Activated CD4-positive, alpha-beta T cell treated with anti-CD3 and anti-CD28 coated beads, Interleukin-2, amount 10 ng/mL, durations not matched to agents 7 days and 5 days (primary cell): ENCODE measurements at regions not wholly inside any gene's neighbourhood (a gene's known extent, or its start where the extent isn't known, plus 50 kb on each side); places are given as distances from the start of the nearest gene placed in this dataset.

Experiments used
- CTCF ChIA-PET: fragments of 350-600 bp; sonication (Branson Sonifier 250); formaldehyde crosslinking; loops from one replicate; lab custom pipeline; 2021; ENCODE audit warnings: antibody characterized with exemption; lab: Charles Lee
- POLR2A ChIA-PET: fragments of 350-600 bp; sonication (Branson Sonifier 250); formaldehyde crosslinking; loops from one replicate; lab custom pipeline; 2021; ENCODE audit warnings: antibody characterized with exemption; lab: Charles Lee
- DNase-seq: peaks from one replicate; pipeline ENCODE4 v3.0.0-alpha.2; 2020
- H3K27ac Mint-ChIP-seq: one replicate; pipeline ENCODE4 v1.8.0; 2021; ENCODE audit warnings: mild to moderate bottlenecking, moderate library complexity, mixed read lengths
- H3K27me3 Mint-ChIP-seq: one replicate; pipeline ENCODE4 v1.8.0; 2021; ENCODE audit warnings: mixed read lengths
- H3K36me3 Mint-ChIP-seq: one replicate; pipeline ENCODE4 v1.8.0; 2021; ENCODE audit warnings: low read depth, mixed read lengths
- H3K4me1 Mint-ChIP-seq: one replicate; pipeline ENCODE4 v1.8.0; 2021; ENCODE audit warnings: mixed read lengths
- H3K4me3 Mint-ChIP-seq: one replicate; pipeline ENCODE4 v1.8.0; 2021; ENCODE audit warnings: mild to moderate bottlenecking, moderate library complexity, mixed read lengths
- H3K9me3 Mint-ChIP-seq: one replicate; pipeline ENCODE4 v1.8.0; 2021; ENCODE audit warnings: mixed read lengths

- H3K27ac Mint-ChIP-seq: no peak overlapping the region
- ChIA-PET CTCF (interaction anchor here (0.6 to 6.4 kb wide), 3 partner anchors 10 to 58 kb away, joined by 3 to 44 read pairs (median 10); no protein-coding TSS in a partner anchor), POLR2A (no interaction called here)
Measured at GRCh38 chr9:91085517-91086291, 276.0 kb downstream of the AUH start.

DNA sequence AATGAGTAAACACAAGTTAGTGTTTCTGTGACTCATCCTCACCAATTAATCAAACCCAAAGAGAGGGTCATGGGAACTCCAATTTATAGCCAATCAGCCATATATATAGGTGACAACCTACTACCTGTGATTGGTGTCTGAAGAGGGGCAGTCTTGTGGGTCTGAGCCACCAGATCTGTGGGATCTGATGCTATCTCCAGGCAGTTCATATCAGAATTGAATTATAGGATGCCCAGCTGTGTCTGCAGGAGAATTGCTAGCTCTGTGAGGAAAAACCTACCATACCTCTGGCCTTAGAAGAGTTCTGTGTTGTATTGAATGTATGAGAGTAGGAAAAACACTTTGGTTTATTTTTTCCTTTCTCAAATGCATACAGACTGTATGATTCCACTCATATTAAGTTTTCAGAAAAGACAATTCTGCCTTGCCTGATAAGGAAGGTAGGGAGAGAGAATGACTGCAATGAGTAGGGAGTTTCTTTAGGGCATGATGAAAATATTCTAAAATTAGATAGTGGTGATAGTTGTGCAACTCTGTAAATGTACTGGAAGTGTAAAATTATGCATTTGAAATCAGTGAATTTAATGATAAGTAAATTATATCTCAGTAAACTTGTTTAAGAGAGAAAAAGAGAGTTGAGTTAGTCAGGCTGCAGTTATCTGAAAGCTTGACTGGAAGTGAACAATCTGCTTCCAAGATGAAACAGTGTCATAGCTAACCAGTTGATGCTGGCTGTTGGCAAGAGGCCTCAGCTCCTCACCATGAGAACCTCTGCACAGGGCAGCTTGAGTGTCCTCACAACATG is 274.9 kb downstream of the AUH start:
- H3K36me3 Mint-ChIP-seq: peaks cover 39% of the 10 kb centered on the region
- no peak overlapping the region for H3K27ac Mint-ChIP-seq
- DNase-seq: no peak
- H3K27me3 Mint-ChIP-seq: no peaks in the 10 kb centered on the region
- peaks cover 4% of the 10 kb centered on the region for H3K9me3 Mint-ChIP-seq
- ChIA-PET CTCF (interaction anchor here (1.0 to 6.4 kb wide), 5 partner anchors 9 to 172 kb away, joined by 3 to 44 read pairs (median 5); no protein-coding TSS in a partner anchor), POLR2A (no interaction called here)
- no peak overlapping the region for H3K4me3 Mint-ChIP-seq
- H3K4me1 Mint-ChIP-seq: peaks cover 32% of the 10 kb centered on the region

More at GRCh38 chr9:91085517-91086291, 276.0 kb downstream of the AUH start:
- H3K27me3 Mint-ChIP-seq: no peaks in the 10 kb centered on the region
- DNase-seq: no peak
- no peak overlapping the region for H3K4me3 Mint-ChIP-seq
- peaks cover 4% of the 10 kb centered on the region for H3K9me3 Mint-ChIP-seq
- peaks cover 40% of the 10 kb centered on the region for H3K36me3 Mint-ChIP-seq
- H3K4me1 Mint-ChIP-seq: peaks cover 31% of the 10 kb centered on the region

DNA sequence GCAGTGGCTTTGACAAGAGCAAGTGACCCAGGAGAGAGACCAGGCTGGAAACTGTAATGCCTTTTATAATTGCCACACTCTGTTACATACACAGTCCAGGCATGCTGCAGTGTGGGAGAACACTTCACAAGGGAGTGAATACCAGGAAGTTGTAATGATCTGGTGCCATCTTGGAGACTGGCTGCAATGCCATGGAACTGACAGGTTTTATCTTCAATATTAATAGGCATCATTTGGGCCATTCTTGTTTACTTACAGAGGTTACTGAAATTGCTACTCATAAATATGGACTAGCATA is 274.3 kb downstream of the AUH start:
- Mint-ChIP-seq H3K4me1 (peaks cover 32% of the 10 kb centered on the region), H3K27ac (no peak overlapping the region), H3K4me3 (no peak overlapping the region), H3K27me3 (no peaks in the 10 kb centered on the region), H3K36me3 (peaks cover 39% of the 10 kb centered on the region), H3K9me3 (peaks cover 4% of the 10 kb centered on the region)
- ChIA-PET POLR2A (no interaction called here), CTCF (interaction anchor here (1.0 to 6.4 kb wide), 5 partner anchors 9 to 172 kb away, joined by 3 to 44 read pairs (median 5); no protein-coding TSS in a partner anchor)
- DNase-seq: no peak

DNA sequence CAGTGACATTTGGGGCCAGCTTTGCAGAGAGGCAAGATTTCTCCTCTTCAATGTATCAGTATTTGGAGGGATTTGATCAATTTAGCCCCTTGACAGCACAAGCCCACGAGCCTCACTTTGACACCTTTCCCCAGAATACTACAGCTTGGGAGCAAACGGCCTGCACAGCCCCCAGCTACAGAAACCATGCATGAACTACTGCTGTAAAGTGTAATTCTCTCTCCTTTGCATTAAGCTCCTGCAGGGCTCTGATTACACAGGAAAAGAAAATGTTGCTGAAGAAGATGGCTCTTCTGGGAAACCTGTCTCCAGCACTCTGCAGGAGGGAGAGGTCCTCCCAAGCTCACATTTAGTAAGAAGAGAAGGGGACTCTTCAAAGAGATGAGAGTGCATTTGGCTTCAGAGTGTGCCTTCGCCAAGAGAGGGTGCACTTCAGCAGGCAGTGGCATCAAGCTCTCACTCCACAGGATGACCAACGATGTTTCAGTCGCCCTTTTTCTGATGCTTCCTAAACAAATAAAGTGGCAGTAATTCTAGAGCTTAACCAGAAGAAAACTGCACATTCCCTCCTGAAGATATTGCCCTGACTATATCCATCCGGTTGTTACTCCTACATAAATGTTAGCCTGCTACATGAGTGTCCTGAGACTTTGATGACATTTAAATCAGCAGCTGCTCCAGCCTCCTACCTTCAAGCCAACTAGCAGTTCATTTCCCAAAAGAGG is 272.2 kb downstream of the AUH start:
- CTCF ChIA-PET: interaction anchor here (0.5 to 6.4 kb wide), 24 partner anchors 11 to 355 kb away, joined by 3 to 44 read pairs (median 4); no protein-coding TSS in a partner anchor
- POLR2A ChIA-PET: no interaction called here

DNA sequence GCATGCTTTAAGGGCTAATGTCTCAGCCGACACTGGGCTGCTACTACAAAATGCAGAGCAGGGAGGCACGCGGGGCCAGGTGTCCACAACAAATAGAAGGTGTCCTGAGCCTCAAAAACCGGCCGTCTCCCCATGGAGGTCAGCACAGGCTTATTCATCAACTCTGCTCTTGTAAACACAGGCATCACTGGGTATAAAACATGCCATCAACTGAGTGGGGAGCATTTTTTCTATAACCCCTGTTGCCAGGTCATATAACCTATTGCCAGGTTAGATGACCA is 271.6 kb downstream of the AUH start:
- peaks cover 39% of the 10 kb centered on the region for H3K4me1 Mint-ChIP-seq
- H3K4me3 Mint-ChIP-seq: no peak overlapping the region
- ChIA-PET POLR2A (no interaction called here), CTCF (interaction anchor here (0.7 to 6.4 kb wide), 17 partner anchors 11 to 355 kb away, joined by 3 to 44 read pairs (median 4); no protein-coding TSS in a partner anchor)
- H3K36me3 Mint-ChIP-seq: peaks cover 52% of the 10 kb centered on the region
- no peak overlapping the region for H3K27ac Mint-ChIP-seq
- H3K27me3 Mint-ChIP-seq: no peaks in the 10 kb centered on the region
- DNase-seq: no peak
- peaks cover 24% of the 10 kb centered on the region for H3K9me3 Mint-ChIP-seq

More for the DNA sequence above, 272.2 kb downstream of the AUH start:
- H3K27me3 Mint-ChIP-seq: no peaks in the 10 kb centered on the region
- DNase-seq: peak; percentile 29
- peaks cover 50% of the 10 kb centered on the region for H3K36me3 Mint-ChIP-seq
- no peak overlapping the region for H3K4me3 Mint-ChIP-seq
- H3K4me1 Mint-ChIP-seq: peaks cover 35% of the 10 kb centered on the region
- peak overlapping the region; percentile 38 for H3K27ac Mint-ChIP-seq
- peaks cover 22% of the 10 kb centered on the region for H3K9me3 Mint-ChIP-seq

- ChIA-PET CTCF (interaction anchor here (0.7 to 1.8 kb wide), 3 partner anchors 47 to 107 kb away, joined by 3 to 4 read pairs (median 4); no protein-coding TSS in a partner anchor), POLR2A (no interaction called here)
- H3K27me3 Mint-ChIP-seq: no peaks in the 10 kb centered on the region
- H3K27ac Mint-ChIP-seq: no peak overlapping the region
- peaks cover 66% of the 10 kb centered on the region for H3K36me3 Mint-ChIP-seq
- peaks cover 35% of the 10 kb centered on the region for H3K4me1 Mint-ChIP-seq
- no peak for DNase-seq
- H3K9me3 Mint-ChIP-seq: peaks cover 29% of the 10 kb centered on the region
- no peak overlapping the region for H3K4me3 Mint-ChIP-seq
Measured at GRCh38 chr9:91092214-91092613, 269.5 kb downstream of the AUH start.

GRCh38 chr9:91094324-91095088 is 267.2 kb downstream of the AUH start:
- Mint-ChIP-seq H3K4me3 (no peak overlapping the region), H3K4me1 (peaks cover 36% of the 10 kb centered on the region), H3K27ac (no peak overlapping the region), H3K9me3 (peaks cover 26% of the 10 kb centered on the region), H3K27me3 (no peaks in the 10 kb centered on the region), H3K36me3 (peaks cover 53% of the 10 kb centered on the region)
- DNase-seq: no peak
- POLR2A ChIA-PET: no interaction called here
- CTCF ChIA-PET: interaction anchor here (0.8 to 2.7 kb wide), 5 partner anchors 9 to 32 kb away, joined by 3 to 10 read pairs (median 4); no protein-coding TSS in a partner anchor

GRCh38 chr9:91098203-91098850 is 263.4 kb downstream of the AUH start:
- Mint-ChIP-seq H3K36me3 (peaks cover 50% of the 10 kb centered on the region), H3K27me3 (no peaks in the 10 kb centered on the region), H3K9me3 (peaks cover 20% of the 10 kb centered on the region), H3K27ac (no peak overlapping the region), H3K4me1 (peaks cover 62% of the 10 kb centered on the region), H3K4me3 (no peak overlapping the region)
- CTCF ChIA-PET: interaction anchor here (0.6 to 5.6 kb wide), 5 partner anchors 11 to 184 kb away, joined by 3 to 44 read pairs (median 3); no protein-coding TSS in a partner anchor
- no peak for DNase-seq
- POLR2A ChIA-PET: interaction anchor here (1.6 kb wide), 1 partner anchor 34 kb away, joined by 4 read pairs; no protein-coding TSS in a partner anchor

GRCh38 chr9:91099436-91099835 is 262.3 kb downstream of the AUH start:
- peaks cover 47% of the 10 kb centered on the region for H3K36me3 Mint-ChIP-seq
- CTCF ChIA-PET: interaction anchor here (1.3 to 5.6 kb wide), 4 partner anchors 12 to 185 kb away, joined by 3 to 44 read pairs (median 8); no protein-coding TSS in a partner anchor
- peaks cover 9% of the 10 kb centered on the region for H3K9me3 Mint-ChIP-seq
- H3K4me1 Mint-ChIP-seq: peaks cover 66% of the 10 kb centered on the region
- POLR2A ChIA-PET: interaction anchor here (0.5 to 1.6 kb wide), 4 partner anchors 28 to 88 kb away, joined by 4 to 6 read pairs (median 4); no protein-coding TSS in a partner anchor
- H3K27ac Mint-ChIP-seq: peak overlapping the region; percentile 81
- DNase-seq: no peak
- no peaks in the 10 kb centered on the region for H3K27me3 Mint-ChIP-seq
- no peak overlapping the region for H3K4me3 Mint-ChIP-seq

GRCh38 chr9:91100878-91101450 is 260.8 kb downstream of the AUH start:
- ChIA-PET POLR2A (interaction anchor here (1.2 kb wide), 1 partner anchor 50 kb away, joined by 6 read pairs; no protein-coding TSS in a partner anchor), CTCF (interaction anchor here (0.6 to 5.6 kb wide), 8 partner anchors 9 to 446 kb away, joined by 3 to 44 read pairs (median 3); no protein-coding TSS in a partner anchor)
- Mint-ChIP-seq H3K27me3 (no peaks in the 10 kb centered on the region), H3K9me3 (peaks cover 5% of the 10 kb centered on the region), H3K4me3 (peak overlapping the region; percentile 26), H3K4me1 (peaks cover 58% of the 10 kb centered on the region), H3K36me3 (peaks cover 35% of the 10 kb centered on the region), H3K27ac (peak overlapping the region; percentile 81)
- DNase-seq: no peak
